CD14-positive monocyte (primary cell): ENCODE measurements at regions not wholly inside any gene's neighbourhood (a gene's known extent, or its start where the extent isn't known, plus 50 kb on each side); places are given as distances from the start of the nearest gene placed in this dataset.

Source experiments
- DNase-seq, 3 donors: peaks; one replicate each; pipeline ENCODE4 v3.0.0-alpha.2; 2011 to 2022
- H2AFZ ChIP-seq: 2 replicates; pipeline ENCODE4 v1.6.0; 2012; ENCODE audit warnings: mild to moderate bottlenecking, low read depth, low read length, inconsistent platforms; ENCODE audit not compliant: insufficient read depth, poor library complexity, severe bottlenecking
- H3K27ac ChIP-seq, 2 donors: 1 replicate in 1 of 2; 2 replicates in 1 of 2; pipeline ENCODE4 v1.5.1; 2012 to 2013; ENCODE audit warnings: low read length in 2 of 2, control low read depth in 1 of 2, inconsistent platforms in 1 of 2, low read depth in 1 of 2, mild to moderate bottlenecking in 1 of 2
- H3K27me3 ChIP-seq, 2 donors: one replicate each; pipeline versions ENCODE4 v1.6.0 to v1.6.1; 2011 to 2013; ENCODE audit warnings: low read length in 2 of 2; ENCODE audit not compliant: control insufficient read depth in 2 of 2, insufficient read depth in 2 of 2
- H3K36me3 ChIP-seq, 2 donors: replicated peaks in 1 of 2; 1 replicate in 1 of 2; 2 replicates in 1 of 2; pipeline versions ENCODE4 v1.5.1 to v1.6.1; 2012 to 2013; ENCODE audit warnings: low read length in 2 of 2, control low read depth in 1 of 2, inconsistent platforms in 1 of 2, mild to moderate bottlenecking in 1 of 2; ENCODE audit not compliant: insufficient read depth in 2 of 2, control insufficient read depth in 1 of 2
- H3K4me1 ChIP-seq, 2 donors: 1 replicate in 1 of 2; 2 replicates in 1 of 2; pipeline versions ENCODE4 v1.5.1 to v1.6.1; 2012 to 2013; ENCODE audit warnings: low read length in 2 of 2, control low read depth in 1 of 2, inconsistent platforms in 1 of 2, mild to moderate bottlenecking in 1 of 2, moderate library complexity in 1 of 2; ENCODE audit not compliant: insufficient read depth in 2 of 2, control insufficient read depth in 1 of 2
- H3K4me2 ChIP-seq: replicated peaks from 2 replicates; pipeline ENCODE3; 2012; ENCODE audit warnings: low read length, moderate library complexity, mild to moderate bottlenecking; ENCODE audit not compliant: poor library complexity, severe bottlenecking; ENCODE audit errors: extremely low read depth
- H3K4me3 ChIP-seq, 3 experiments: fragments of 200-600 bp in 1 of 3; sonication (generic) in 1 of 3; replicated peaks in 1 of 3; 1 replicate in 2 of 3; 2 replicates in 1 of 3; pipeline ENCODE4 v1.5.1; 2011 to 2013; ENCODE audit warnings: low read length in 3 of 3, mild to moderate bottlenecking in 3 of 3, control low read depth in 2 of 3, low read depth in 2 of 3, inconsistent platforms in 1 of 3, moderate library complexity in 1 of 3
- H3K79me2 ChIP-seq: 2 replicates; pipeline ENCODE4 v1.6.0; 2012; ENCODE audit warnings: mild to moderate bottlenecking, control low read depth, inconsistent platforms, low read length, moderate library complexity; ENCODE audit not compliant: insufficient read depth
- H3K9ac ChIP-seq: 2 replicates; pipeline ENCODE4 v1.6.0; 2017; ENCODE audit warnings: low read length, mild to moderate bottlenecking; ENCODE audit not compliant: insufficient read depth, poor library complexity, severe bottlenecking
- H3K9me3 ChIP-seq, 2 donors: replicated peaks in 1 of 2; 1 replicate in 1 of 2; 2 replicates in 1 of 2; pipeline versions ENCODE4 v1.5.1 to v1.6.1; 2012 to 2013; ENCODE audit warnings: low read length in 2 of 2, control low read depth in 1 of 2; ENCODE audit not compliant: control insufficient read depth in 1 of 2, insufficient read depth in 1 of 2
- H4K20me1 ChIP-seq: 2 replicates; pipeline ENCODE4 v1.6.0; 2012; ENCODE audit warnings: mild to moderate bottlenecking, low read length, control low read depth, moderate library complexity; ENCODE audit not compliant: insufficient read depth
- H3K27ac Mint-ChIP-seq, 7 donors: one replicate each; pipeline ENCODE4 v1.8.0; 2020; ENCODE audit warnings: mild to moderate bottlenecking in 7 of 7, mixed read lengths in 7 of 7, moderate library complexity in 6 of 7, inconsistent platforms in 2 of 7
- H3K27me3 Mint-ChIP-seq, 3 donors: one replicate each; pipeline ENCODE4 v1.8.0; 2021 to 2022; ENCODE audit warnings: low read depth in 3 of 3, mild to moderate bottlenecking in 3 of 3, mixed read lengths in 3 of 3, moderate library complexity in 3 of 3, inconsistent platforms in 1 of 3
- H3K36me3 Mint-ChIP-seq, 2 donors: one replicate each; pipeline ENCODE4 v1.8.0; 2020; ENCODE audit warnings: mixed read lengths in 2 of 2, inconsistent platforms in 1 of 2, mild to moderate bottlenecking in 1 of 2
- H3K4me1 Mint-ChIP-seq: one replicate; pipeline ENCODE4 v1.8.0; 2020; ENCODE audit warnings: mild to moderate bottlenecking, mixed read lengths
- H3K4me3 Mint-ChIP-seq, 2 donors: one replicate each; pipeline ENCODE4 v1.8.0; 2020; ENCODE audit warnings: mild to moderate bottlenecking in 2 of 2, mixed read lengths in 2 of 2, moderate library complexity in 1 of 2
- H3K9me3 Mint-ChIP-seq, 7 donors: one replicate each; pipeline ENCODE4 v1.8.0; 2020 to 2022; ENCODE audit warnings: mixed read lengths in 7 of 7, mild to moderate bottlenecking in 6 of 7, moderate library complexity in 6 of 7, inconsistent platforms in 2 of 7
- WGBS: methylation state at CpG from one replicate; pipeline ENCODE4 v1.1.5; 2013; ENCODE audit warnings: missing lambda C conversion rate; ENCODE audit not compliant: insufficient coverage; 5-methylcytosine and 5-hydroxymethylcytosine counted together
- intact Hi-C, 2 donors: fragments of 100-400 bp; cut with micrococcal nuclease; formaldehyde crosslinking; loops; one replicate each; pipeline versions ENCODE4 v1.15.0 to v1.15.1; 2023
- TF ChIP-seq, protein P1 (sequence below): fragments of 200-600 bp; IDR thresholded peaks from one replicate; pipeline ENCODE4 v1.8.0; 2022; ENCODE audit warnings: antibody characterized with exemption, mild to moderate bottlenecking

DNA sequence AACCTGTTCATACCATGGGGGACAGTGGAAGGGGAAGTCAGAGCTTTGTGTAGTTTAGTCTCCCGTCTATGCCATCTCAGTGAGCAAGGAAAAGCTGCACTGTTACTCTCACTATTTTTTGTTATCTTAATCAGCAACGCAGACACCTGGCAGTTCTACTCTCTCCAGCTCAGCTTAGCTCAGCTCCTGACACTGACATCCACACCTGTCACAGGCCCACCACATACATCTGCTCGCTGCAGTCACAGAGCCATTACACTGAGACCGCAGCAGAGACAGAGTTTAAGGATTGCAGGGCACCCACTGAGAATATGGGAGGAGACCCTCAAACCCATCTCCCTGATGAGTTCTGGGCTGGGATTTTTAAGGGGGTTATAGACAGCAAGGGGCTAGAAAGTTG, 257.3 kb upstream of the AKR1E2 start:
- Histone ChIP-seq H2AFZ (no peak overlapping the region), H3K27me3 (no peaks in the 10 kb centered on the region), H3K36me3 (no peaks in the 10 kb centered on the region), H3K4me2 (no peak overlapping the region), H3K4me3 (no peak overlapping the region), H4K20me1 (no peaks in the 10 kb centered on the region), H3K9me3 (no peaks in the 10 kb centered on the region), H3K79me2 (no peaks in the 10 kb centered on the region), H3K27ac (no peak overlapping the region), H3K4me1 (no peaks in the 10 kb centered on the region), H3K9ac (no peak overlapping the region)
- DNase-seq, result no peak
- TF ChIP-seq, protein P1, sequence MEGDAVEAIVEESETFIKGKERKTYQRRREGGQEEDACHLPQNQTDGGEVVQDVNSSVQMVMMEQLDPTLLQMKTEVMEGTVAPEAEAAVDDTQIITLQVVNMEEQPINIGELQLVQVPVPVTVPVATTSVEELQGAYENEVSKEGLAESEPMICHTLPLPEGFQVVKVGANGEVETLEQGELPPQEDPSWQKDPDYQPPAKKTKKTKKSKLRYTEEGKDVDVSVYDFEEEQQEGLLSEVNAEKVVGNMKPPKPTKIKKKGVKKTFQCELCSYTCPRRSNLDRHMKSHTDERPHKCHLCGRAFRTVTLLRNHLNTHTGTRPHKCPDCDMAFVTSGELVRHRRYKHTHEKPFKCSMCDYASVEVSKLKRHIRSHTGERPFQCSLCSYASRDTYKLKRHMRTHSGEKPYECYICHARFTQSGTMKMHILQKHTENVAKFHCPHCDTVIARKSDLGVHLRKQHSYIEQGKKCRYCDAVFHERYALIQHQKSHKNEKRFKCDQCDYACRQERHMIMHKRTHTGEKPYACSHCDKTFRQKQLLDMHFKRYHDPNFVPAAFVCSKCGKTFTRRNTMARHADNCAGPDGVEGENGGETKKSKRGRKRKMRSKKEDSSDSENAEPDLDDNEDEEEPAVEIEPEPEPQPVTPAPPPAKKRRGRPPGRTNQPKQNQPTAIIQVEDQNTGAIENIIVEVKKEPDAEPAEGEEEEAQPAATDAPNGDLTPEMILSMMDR, result no peak
- H3K4me1 Mint-ChIP-seq, result peaks cover 8% of the 10 kb centered on the region
- H3K36me3 Mint-ChIP-seq, result no peaks in the 10 kb centered on the region
- WGBS, result 100% methylated on average over 1 of the region's 4 CpGs
- H3K4me3 Mint-ChIP-seq, result no peak overlapping the region
- no peak overlapping the region for H3K27ac Mint-ChIP-seq
- H3K27me3 Mint-ChIP-seq, result peaks cover 0 to 2% (median 2%) of the 10 kb centered on the region in 3 donors
- intact Hi-C loops, result no loop called here
- H3K9me3 Mint-ChIP-seq, result peaks cover 0 to 4% (median 2%) of the 10 kb centered on the region in 7 donors

DNA sequence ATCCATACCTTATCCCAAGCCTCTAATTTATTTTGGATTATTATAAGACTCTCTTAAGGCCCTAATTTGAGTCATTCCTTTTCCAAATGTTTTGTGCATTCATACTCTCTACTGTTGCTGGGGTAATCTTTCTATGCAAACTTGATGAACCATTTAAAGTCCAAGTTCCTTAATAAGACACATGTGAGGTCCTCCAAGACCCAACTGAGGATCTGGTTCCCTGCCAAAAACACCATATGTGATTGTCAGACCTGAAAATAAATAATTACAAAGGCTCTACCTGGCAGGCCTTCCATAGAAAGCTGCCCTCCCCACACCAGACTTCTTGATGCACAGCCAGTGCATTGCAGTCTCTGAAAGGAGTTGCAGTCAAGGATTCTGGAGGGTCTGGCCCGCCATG, 257.9 kb upstream of the AKR1E2 start:
- WGBS, result no CpG with 5 or more reads among the region's 1 CpG
- TF ChIP-seq, protein P1, result no peak
- no peak for DNase-seq
- H3K4me1 Mint-ChIP-seq, result peaks cover 8% of the 10 kb centered on the region
- Histone ChIP-seq H3K4me2 (no peak overlapping the region), H3K9me3 (no peaks in the 10 kb centered on the region), H3K4me1 (no peaks in the 10 kb centered on the region), H4K20me1 (no peaks in the 10 kb centered on the region), H3K9ac (no peak overlapping the region), H3K4me3 (no peak overlapping the region), H2AFZ (no peak overlapping the region), H3K27me3 (no peaks in the 10 kb centered on the region), H3K27ac (no peak overlapping the region), H3K36me3 (no peaks in the 10 kb centered on the region), H3K79me2 (no peaks in the 10 kb centered on the region)
- no peak overlapping the region for H3K4me3 Mint-ChIP-seq
- H3K27ac Mint-ChIP-seq, result no peak overlapping the region
- H3K27me3 Mint-ChIP-seq, result peaks cover 0 to 2% (median 2%) of the 10 kb centered on the region in 3 donors
- peaks cover 0 to 6% (median 2%) of the 10 kb centered on the region in 7 donors for H3K9me3 Mint-ChIP-seq
- H3K36me3 Mint-ChIP-seq, result no peaks in the 10 kb centered on the region
- intact Hi-C loops, result no loop called here
